Activated T-cell treated with anti-CD3 and anti-CD28 coated beads, Interleukin-2, amount 50 U/mL, for 24 hours (primary cell): ENCODE measurements at regions not wholly inside any gene's neighbourhood (a gene's known extent, or its start where the extent isn't known, plus 50 kb on each side); places are given as distances from the start of the nearest gene placed in this dataset.

Source experiments
- DNase-seq: peaks from one replicate; pipeline ENCODE4 v3.0.0-alpha.2; 2020
- H3K27ac Mint-ChIP-seq: 2 replicates; pipeline ENCODE4 v1.8.0; 2020; ENCODE audit warnings: mild to moderate bottlenecking, mixed read lengths
- H3K27me3 Mint-ChIP-seq: 2 replicates; pipeline ENCODE4 v1.8.0; 2020; ENCODE audit warnings: mixed read lengths
- H3K36me3 Mint-ChIP-seq: 2 replicates; pipeline ENCODE4 v1.8.0; 2020; ENCODE audit warnings: low read depth, mixed read lengths
- H3K4me1 Mint-ChIP-seq: 2 replicates; pipeline ENCODE4 v1.8.0; 2020; ENCODE audit warnings: low read depth, mixed read lengths
- H3K4me3 Mint-ChIP-seq: 2 replicates; pipeline ENCODE4 v1.8.0; 2020; ENCODE audit warnings: mild to moderate bottlenecking, moderate library complexity, mixed read lengths
- H3K9me3 Mint-ChIP-seq: 2 replicates; pipeline ENCODE4 v1.8.0; 2020; ENCODE audit warnings: mixed read lengths

DNA sequence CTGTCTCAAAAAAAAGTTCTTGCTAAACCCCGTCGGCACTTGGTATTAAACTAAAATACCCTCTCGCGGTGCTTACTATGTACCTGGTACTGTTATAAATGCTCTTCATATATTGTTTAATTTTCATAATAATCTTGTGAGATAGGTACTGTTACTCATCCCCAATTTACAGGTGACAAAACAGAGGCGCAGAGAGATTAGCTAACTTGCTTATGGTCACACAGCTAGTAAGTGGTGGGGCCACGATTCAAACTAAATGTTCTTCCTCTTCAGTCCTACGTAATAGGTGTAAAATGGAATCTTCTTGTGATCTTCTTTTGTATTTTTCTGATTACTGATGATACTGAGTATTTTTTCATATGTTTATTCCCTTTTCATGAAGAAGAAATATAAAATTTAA is 51.3 kb downstream of the TET3 start:
- Mint-ChIP-seq H3K4me3 (no peak overlapping the region), H3K27me3 (no peaks in the 10 kb centered on the region), H3K27ac (no peak overlapping the region), H3K4me1 (peaks cover 88% of the 10 kb centered on the region), H3K9me3 (no peaks in the 10 kb centered on the region), H3K36me3 (peaks cover 3% of the 10 kb centered on the region)
- DNase-seq: no peak

DNA sequence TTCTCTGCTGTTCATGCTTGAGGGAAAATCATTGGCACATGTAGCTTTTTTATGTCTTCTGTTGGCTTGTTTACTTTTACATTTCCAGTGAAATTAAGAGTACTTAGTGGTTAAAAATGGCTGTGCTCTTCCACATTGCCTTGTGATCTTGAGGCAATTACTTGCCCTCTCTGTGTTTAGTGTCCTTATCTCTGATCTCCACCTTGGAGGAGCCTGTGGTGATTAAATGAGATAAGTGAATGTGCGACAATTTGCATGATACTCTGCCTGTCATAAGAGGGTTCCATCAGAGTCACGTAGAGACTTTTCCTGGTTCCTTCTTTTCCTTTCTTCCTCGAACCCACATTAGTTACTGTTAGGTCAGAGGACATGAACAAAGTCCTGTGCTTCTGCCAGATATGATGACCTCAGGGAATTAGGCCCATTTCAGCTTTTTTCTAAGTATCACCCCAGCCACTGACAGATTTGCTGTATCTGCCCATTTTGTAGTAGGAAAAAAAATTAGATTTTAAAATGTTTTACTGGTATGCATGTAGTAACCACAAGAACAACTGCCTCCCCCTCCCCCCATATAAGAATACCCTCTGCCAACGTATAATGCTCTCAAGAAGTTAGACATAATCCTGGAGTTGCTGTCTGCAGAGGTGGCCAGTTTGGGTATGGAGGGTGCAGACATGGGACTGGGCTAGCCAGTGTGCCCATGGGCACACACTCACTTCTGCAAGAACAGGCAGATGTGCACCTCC is 51.9 kb downstream of the TET3 start:
- Mint-ChIP-seq H3K27me3 (no peaks in the 10 kb centered on the region), H3K27ac (peak overlapping the region; percentile 12), H3K36me3 (peaks cover 3% of the 10 kb centered on the region), H3K4me1 (peaks cover 86% of the 10 kb centered on the region), H3K4me3 (no peak overlapping the region), H3K9me3 (no peaks in the 10 kb centered on the region)
- no peak for DNase-seq

DNA sequence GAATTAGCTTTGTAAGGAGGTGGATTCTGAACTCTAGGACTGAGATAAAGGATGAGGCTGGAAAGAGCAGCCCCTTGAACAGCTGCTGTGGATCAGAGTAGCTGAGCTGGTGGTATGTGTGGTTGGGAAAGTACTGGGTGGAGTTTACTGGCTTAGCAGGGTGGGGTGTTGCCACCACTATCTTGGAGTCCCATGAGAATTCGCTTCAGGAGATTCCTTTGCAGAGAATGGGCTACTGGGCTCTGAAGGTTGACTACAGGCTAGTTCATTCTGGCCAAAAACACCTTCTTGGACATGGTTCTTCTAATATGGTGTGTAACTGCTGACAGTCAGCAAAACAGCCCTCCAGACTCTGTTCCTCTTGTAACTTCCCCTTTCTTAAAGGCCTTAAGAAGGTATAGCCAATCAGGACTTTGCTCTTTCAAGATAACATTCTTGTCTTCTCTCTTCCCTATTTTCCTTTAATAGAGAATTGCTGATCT is 52.7 kb downstream of the TET3 start:
- Mint-ChIP-seq H3K27ac (no peak overlapping the region), H3K4me3 (no peak overlapping the region), H3K36me3 (peaks cover 3% of the 10 kb centered on the region), H3K27me3 (no peaks in the 10 kb centered on the region), H3K4me1 (peaks cover 82% of the 10 kb centered on the region), H3K9me3 (no peaks in the 10 kb centered on the region)
- DNase-seq: no peak

DNA sequence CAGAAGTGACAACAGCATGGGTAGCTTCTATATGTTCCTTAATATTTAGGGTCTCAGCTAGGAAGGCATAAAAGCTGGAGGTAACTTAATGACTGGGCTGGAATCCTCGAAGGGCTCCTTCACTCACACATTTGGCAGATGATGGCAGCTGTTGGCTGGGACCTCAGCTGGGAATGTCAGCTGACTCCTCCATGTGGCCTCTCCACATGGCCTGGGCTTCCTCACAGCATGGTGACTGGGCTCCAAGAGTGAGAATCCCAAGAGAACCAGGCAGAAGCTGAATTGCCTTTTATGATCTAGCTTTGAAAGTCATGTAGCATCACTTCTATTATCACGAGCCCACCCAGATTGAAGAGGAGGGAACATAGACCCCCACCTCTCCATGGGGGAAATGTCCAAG is 54.9 kb downstream of the TET3 start:
- H3K27ac Mint-ChIP-seq: no peak overlapping the region
- peaks cover 73% of the 10 kb centered on the region for H3K4me1 Mint-ChIP-seq
- DNase-seq: no peak
- H3K9me3 Mint-ChIP-seq: no peaks in the 10 kb centered on the region
- no peak overlapping the region for H3K4me3 Mint-ChIP-seq
- H3K36me3 Mint-ChIP-seq: peaks cover 4% of the 10 kb centered on the region
- no peaks in the 10 kb centered on the region for H3K27me3 Mint-ChIP-seq

DNA sequence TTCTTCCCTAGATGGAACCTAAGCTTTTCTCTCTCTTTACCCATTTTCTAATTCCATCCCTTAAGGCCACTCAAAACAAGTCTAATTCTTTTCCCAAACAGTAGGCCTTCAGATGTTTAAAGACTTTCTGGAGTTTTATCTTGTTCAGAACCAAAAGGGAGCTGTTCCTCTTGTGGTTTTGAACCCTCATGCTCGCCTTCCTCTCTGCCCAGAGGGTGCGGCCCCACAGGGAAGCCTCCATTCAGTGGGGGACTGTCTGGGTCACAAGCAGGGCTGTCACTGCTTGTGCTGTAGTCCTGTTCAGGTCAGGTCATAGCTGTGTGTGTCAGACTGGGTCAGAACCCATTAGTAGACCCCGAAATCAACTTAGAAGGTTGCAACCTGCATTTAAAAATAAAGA is 56.5 kb downstream of the TET3 start:
- no peak for DNase-seq
- Mint-ChIP-seq H3K4me1 (peaks cover 68% of the 10 kb centered on the region), H3K27ac (peak overlapping the region; percentile 18), H3K9me3 (no peaks in the 10 kb centered on the region), H3K36me3 (peaks cover 12% of the 10 kb centered on the region), H3K4me3 (no peak overlapping the region), H3K27me3 (no peaks in the 10 kb centered on the region)

DNA sequence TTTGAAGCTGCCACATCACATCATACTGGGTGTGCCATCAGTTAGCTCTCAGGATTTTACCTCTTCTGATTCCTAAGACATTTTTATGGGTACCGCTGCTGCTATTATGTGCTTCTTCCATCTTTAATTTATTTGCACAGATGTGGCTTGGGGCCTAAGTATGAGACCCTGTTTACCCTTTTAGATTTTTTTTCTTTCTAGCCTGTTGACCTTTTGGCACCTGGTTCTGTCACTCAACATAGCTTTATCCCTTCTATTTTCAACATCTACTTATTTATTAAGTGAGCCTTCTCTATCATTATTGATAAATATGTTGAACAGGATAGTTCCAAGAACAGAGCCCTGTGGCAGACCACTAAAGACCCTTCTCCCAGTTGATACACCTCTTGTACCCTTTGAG is 57.0 kb downstream of the TET3 start:
- no peak overlapping the region for H3K27ac Mint-ChIP-seq
- peaks cover 18% of the 10 kb centered on the region for H3K36me3 Mint-ChIP-seq
- peaks cover 63% of the 10 kb centered on the region for H3K4me1 Mint-ChIP-seq
- no peaks in the 10 kb centered on the region for H3K27me3 Mint-ChIP-seq
- DNase-seq: no peak
- no peak overlapping the region for H3K4me3 Mint-ChIP-seq
- H3K9me3 Mint-ChIP-seq: no peaks in the 10 kb centered on the region

DNA sequence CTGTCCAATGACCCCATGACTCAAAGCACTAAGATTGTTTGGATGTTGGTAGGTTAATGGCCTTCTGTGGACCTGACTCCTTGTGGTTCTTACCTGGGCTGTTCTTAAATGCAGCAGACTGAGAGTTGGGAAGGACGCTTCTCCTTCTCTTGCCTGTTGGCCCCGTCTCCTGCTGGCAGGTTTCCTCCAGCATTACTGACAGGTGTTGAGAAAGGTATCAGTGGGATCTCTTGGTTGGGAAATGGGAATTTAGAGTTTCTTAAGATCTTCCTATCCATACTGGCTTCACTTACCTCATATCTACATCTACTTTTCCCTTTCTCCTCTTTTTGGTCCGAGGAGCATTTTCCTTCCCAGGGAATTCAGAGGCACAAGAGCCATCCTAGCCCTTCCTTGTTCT is 57.9 kb downstream of the TET3 start:
- no peak overlapping the region for H3K4me3 Mint-ChIP-seq
- no peaks in the 10 kb centered on the region for H3K9me3 Mint-ChIP-seq
- H3K36me3 Mint-ChIP-seq: peaks cover 27% of the 10 kb centered on the region
- H3K4me1 Mint-ChIP-seq: peaks cover 54% of the 10 kb centered on the region
- no peaks in the 10 kb centered on the region for H3K27me3 Mint-ChIP-seq
- peak overlapping the region; percentile 51 for H3K27ac Mint-ChIP-seq
- no peak for DNase-seq

DNA sequence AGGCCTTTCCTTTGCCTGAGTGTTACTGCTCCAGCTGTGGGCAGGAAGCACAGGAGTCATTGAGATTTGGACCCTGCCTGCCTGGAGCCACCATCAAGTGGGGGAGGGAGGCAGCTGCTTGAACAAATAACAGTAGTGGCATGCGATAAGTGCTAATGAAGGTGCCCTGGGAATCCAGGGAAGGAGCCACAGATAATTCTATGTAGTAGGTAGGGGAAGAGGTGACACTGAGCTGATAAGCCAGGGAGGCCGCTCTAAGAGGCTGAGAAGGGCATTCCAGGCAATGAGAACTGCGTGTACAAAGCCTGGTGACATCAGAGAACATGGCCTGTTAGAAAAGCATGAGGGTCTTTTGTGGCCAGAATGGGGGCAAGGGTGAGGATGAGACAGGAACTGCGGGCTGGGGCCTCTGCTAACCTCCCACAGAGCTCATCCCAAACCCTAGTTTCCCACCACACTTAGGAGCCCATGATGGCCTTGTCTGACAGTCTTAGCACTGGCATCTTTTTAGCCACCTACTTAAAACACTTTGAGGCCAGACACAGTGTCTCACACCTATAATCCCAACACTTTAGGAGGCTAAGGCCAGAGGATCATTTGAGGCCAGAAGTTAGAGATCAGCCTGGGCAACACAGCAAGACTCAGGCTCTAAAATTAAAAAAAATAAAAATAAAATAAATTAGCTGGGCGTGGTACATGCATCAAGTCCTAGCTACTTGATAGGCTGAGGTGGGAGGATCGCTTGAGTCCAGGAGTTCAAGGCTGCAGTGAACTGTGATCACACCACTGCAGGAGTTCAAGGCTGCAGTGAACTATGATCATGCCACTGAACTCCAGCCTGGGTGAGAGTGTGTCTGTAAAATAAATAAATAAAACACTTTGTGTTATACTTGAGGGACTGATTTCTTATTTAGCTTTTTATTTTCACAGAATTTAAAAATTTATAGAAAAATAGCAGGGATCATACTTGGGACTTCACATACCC is 58.9 kb downstream of the TET3 start:
- no peak for DNase-seq
- Mint-ChIP-seq H3K27me3 (no peaks in the 10 kb centered on the region), H3K4me1 (peaks cover 45% of the 10 kb centered on the region), H3K9me3 (no peaks in the 10 kb centered on the region), H3K27ac (peak overlapping the region; percentile 53), H3K36me3 (peaks cover 37% of the 10 kb centered on the region), H3K4me3 (no peak overlapping the region)

DNA sequence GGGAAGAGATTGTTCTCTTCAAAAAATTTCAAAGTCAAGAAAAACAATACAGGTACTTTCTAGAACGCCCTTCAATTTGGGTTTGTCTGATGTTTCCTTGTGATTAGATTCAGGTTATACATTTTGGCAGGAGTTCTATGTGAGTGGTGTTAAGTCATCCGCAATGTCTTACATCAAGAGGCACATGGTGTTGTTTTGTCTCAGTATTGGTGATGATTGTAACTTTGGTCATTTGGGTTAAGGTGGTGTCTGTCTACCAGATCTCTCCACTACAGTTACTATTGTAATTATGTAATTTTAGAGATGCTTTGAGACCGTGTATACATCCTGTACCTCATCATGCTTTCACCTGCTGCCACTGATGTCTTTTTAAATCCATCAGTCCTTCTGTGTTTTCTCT is 60.3 kb downstream of the TET3 start:
- Mint-ChIP-seq H3K9me3 (no peaks in the 10 kb centered on the region), H3K4me1 (peaks cover 36% of the 10 kb centered on the region), H3K27ac (peak overlapping the region; percentile 8), H3K27me3 (no peaks in the 10 kb centered on the region), H3K36me3 (peaks cover 48% of the 10 kb centered on the region), H3K4me3 (no peak overlapping the region)
- DNase-seq: no peak

DNA sequence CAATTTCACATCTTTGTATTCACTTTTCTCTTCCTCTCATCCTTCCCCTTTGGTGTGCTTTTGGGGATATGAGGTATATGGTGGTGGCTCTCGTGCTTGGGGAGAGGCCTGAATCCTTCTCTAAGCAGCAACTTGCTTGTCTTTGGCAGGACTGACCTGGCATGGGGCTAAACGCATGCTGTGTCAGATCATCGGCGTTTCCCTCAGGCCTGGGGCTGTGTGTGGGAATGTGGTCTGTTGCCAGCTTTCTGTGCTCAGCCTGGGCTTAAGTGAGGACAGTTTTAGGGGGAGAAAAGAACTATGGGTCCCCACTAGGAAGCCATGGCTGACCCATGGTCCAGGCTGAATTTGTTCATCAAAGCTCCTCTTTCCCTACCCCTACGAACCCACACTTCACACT is 60.7 kb downstream of the TET3 start:
- Mint-ChIP-seq H3K27me3 (no peaks in the 10 kb centered on the region), H3K36me3 (peaks cover 45% of the 10 kb centered on the region), H3K9me3 (no peaks in the 10 kb centered on the region), H3K4me1 (peaks cover 31% of the 10 kb centered on the region), H3K4me3 (no peak overlapping the region), H3K27ac (peak overlapping the region; percentile 8)
- DNase-seq: no peak

DNA sequence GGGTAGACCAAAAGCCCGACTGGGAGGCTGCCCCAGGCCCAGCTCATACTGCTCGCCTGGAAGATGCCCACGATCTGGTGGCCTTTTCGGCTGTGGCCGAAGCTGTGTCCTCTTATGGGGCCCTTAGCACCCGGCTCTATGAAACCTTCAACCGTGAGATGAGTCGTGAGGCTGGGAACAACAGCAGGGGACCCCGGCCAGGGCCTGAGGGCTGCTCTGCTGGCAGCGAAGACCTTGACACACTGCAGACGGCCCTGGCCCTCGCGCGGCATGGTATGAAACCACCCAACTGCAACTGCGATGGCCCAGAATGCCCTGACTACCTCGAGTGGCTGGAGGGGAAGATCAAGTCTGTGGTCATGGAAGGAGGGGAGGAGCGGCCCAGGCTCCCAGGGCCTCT is 61.7 kb downstream of the TET3 start:
- Mint-ChIP-seq H3K27ac (no peak overlapping the region), H3K4me1 (peaks cover 29% of the 10 kb centered on the region), H3K9me3 (no peaks in the 10 kb centered on the region), H3K27me3 (no peaks in the 10 kb centered on the region), H3K36me3 (peaks cover 50% of the 10 kb centered on the region), H3K4me3 (no peak overlapping the region)
- DNase-seq: no peak

DNA sequence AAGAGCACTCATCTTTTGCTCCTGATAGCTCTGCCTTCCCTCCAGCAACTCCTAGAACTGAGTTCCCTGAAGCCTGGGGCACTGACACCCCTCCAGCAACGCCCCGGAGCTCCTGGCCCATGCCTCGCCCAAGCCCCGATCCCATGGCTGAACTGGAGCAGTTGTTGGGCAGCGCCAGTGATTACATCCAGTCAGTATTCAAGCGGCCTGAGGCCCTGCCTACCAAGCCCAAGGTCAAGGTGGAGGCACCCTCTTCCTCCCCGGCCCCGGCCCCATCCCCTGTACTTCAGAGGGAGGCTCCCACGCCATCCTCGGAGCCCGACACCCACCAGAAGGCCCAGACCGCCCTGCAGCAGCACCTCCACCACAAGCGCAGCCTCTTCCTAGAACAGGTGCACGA is 62.4 kb downstream of the TET3 start:
- Mint-ChIP-seq H3K27ac (peak overlapping the region; percentile 18), H3K4me1 (peaks cover 32% of the 10 kb centered on the region), H3K36me3 (peaks cover 53% of the 10 kb centered on the region), H3K4me3 (no peak overlapping the region), H3K27me3 (no peaks in the 10 kb centered on the region), H3K9me3 (no peaks in the 10 kb centered on the region)
- DNase-seq: no peak

DNA sequence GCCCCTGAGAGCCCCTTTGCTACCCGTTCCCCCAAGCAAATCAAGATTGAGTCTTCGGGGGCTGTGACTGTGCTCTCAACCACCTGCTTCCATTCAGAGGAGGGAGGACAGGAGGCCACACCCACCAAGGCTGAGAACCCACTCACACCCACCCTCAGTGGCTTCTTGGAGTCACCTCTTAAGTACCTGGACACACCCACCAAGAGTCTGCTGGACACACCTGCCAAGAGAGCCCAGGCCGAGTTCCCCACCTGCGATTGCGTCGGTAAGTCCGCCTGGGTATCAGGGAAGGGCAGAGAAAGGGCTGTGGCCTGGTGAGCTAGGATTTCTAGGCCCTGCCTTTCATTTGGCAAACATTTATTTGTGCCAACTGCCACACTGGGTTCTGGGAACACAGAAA is 63.4 kb downstream of the TET3 start:
- Mint-ChIP-seq H3K27me3 (no peaks in the 10 kb centered on the region), H3K9me3 (no peaks in the 10 kb centered on the region), H3K27ac (peak overlapping the region; percentile 44), H3K4me3 (no peak overlapping the region), H3K36me3 (peaks cover 53% of the 10 kb centered on the region), H3K4me1 (peaks cover 28% of the 10 kb centered on the region)
- DNase-seq: no peak

DNA sequence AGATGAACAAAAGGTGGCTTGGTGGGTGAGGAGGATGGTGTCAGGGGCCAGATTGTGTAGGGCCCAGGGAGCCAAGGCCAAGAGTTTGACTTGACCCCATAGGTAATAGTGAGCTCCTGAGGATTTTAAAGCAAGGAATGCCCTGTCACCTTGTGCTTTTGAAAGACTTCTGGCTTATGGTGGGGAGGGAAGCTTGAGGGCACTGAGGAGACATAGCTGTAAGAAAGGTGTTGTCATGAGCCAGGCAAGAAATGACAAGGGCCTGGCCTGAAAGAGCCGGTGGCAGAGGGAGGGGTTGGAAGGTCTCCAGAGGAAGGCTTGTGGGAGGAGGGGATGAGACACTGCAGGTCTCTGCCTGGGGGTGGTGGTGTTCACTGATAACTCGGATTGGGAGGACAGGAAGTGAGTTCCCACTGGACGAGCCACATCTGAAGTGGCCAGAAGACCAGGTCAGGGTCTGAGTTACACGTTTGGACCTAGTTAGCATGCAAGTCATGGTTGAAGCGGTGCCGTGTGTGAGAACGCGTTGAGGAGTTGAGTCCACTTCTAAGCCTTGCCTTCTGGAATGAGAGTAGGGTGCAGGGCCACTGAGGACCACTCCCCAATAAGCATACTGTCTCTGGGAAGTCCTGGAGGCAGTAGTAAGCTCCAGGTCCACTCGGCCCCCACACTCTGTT is 64.3 kb downstream of the TET3 start:
- DNase-seq: no peak
- peak overlapping the region; percentile 45 for H3K27ac Mint-ChIP-seq
- peaks cover 58% of the 10 kb centered on the region for H3K36me3 Mint-ChIP-seq
- no peak overlapping the region for H3K4me3 Mint-ChIP-seq
- H3K27me3 Mint-ChIP-seq: no peaks in the 10 kb centered on the region
- peaks cover 33% of the 10 kb centered on the region for H3K4me1 Mint-ChIP-seq
- no peaks in the 10 kb centered on the region for H3K9me3 Mint-ChIP-seq
